Keratinocyte (primary cell): ENCODE measurements at regions not wholly inside any gene's neighbourhood (a gene's known extent, or its start where the extent isn't known, plus 50 kb on each side); places are given as distances from the start of the nearest gene placed in this dataset.

Experiments
- DNase-seq: peaks from one replicate; pipeline ENCODE4 v3.0.0-alpha.2; 2011; ENCODE audit warnings: low read depth, missing footprints, low spot score
- FAIRE-seq: peaks from 2 replicates; lab custom pipeline; 2011; peaks lifted over from hg19 to GRCh38; lab: Jason Lieb, UNC
- H2AFZ ChIP-seq: 2 replicates; pipeline ENCODE4 v1.6.0; 2012; ENCODE audit warnings: low read length, control low read depth, inconsistent platforms; ENCODE audit not compliant: control insufficient read depth
- H3K27ac ChIP-seq: 2 replicates; pipeline ENCODE4 v1.5.1; 2011; ENCODE audit warnings: low read length; ENCODE audit not compliant: control insufficient read depth, insufficient read depth
- H3K27me3 ChIP-seq: 3 replicates; pipeline ENCODE4 v1.6.0; 2011; ENCODE audit warnings: low read length; ENCODE audit not compliant: control insufficient read depth, insufficient read depth; ENCODE audit errors: extremely low read depth
- H3K36me3 ChIP-seq, 2 experiments: 2 replicates in 1 of 2; 3 replicates in 1 of 2; pipeline ENCODE4 v1.5.1; 2011; ENCODE audit warnings: low read length in 2 of 2, mild to moderate bottlenecking in 1 of 2; ENCODE audit not compliant: control insufficient read depth in 2 of 2, insufficient read depth in 2 of 2; ENCODE audit errors: extremely low read depth in 1 of 2
- H3K4me1 ChIP-seq: 3 replicates; pipeline ENCODE4 v1.5.1; 2011; ENCODE audit warnings: low read length; ENCODE audit not compliant: control insufficient read depth, insufficient read depth; ENCODE audit errors: extremely low read depth
- H3K4me2 ChIP-seq: 3 replicates; pipeline ENCODE4 v1.6.0; 2011; ENCODE audit warnings: low read depth, low read length; ENCODE audit not compliant: control insufficient read depth, insufficient read depth; ENCODE audit errors: extremely low read depth
- H3K4me3 ChIP-seq, 3 experiments: fragments of 200-600 bp in 1 of 3; sonication (generic) in 1 of 3; 2 replicates in 2 of 3; 3 replicates in 1 of 3; pipeline ENCODE4 v1.5.1; 2011 to 2016; ENCODE audit warnings: low read length in 3 of 3, mild to moderate bottlenecking in 3 of 3, control low read depth in 2 of 3, inconsistent platforms in 1 of 3, low read depth in 1 of 3, mixed read lengths in 1 of 3, mixed run types in 1 of 3, moderate library complexity in 1 of 3; ENCODE audit not compliant: control insufficient read depth in 2 of 3, insufficient read depth in 2 of 3; ENCODE audit errors: extremely low read depth in 1 of 3
- H3K79me2 ChIP-seq: 2 replicates; pipeline ENCODE4 v1.6.0; 2012; ENCODE audit warnings: low read length; ENCODE audit not compliant: control insufficient read depth, insufficient read depth
- H3K9ac ChIP-seq: 3 replicates; pipeline ENCODE4 v1.6.0; 2011; ENCODE audit warnings: low read length; ENCODE audit not compliant: control insufficient read depth, insufficient read depth; ENCODE audit errors: extremely low read depth
- H3K9me1 ChIP-seq: 3 replicates; pipeline ENCODE4 v1.6.0; 2011; ENCODE audit warnings: low read length; ENCODE audit not compliant: control insufficient read depth, insufficient read depth; ENCODE audit errors: extremely low read depth
- H3K9me3 ChIP-seq: 2 replicates; pipeline ENCODE4 v1.5.1; 2012; ENCODE audit warnings: low read depth, low read length; ENCODE audit not compliant: control insufficient read depth
- H4K20me1 ChIP-seq: 3 replicates; pipeline ENCODE4 v1.6.0; 2011; ENCODE audit warnings: low read length; ENCODE audit not compliant: control insufficient read depth, insufficient read depth; ENCODE audit errors: extremely low read depth
- EZH2 ChIP-seq: IDR thresholded peaks from one replicate; pipeline ENCODE4 v1.6.1; 2012; ENCODE audit warnings: inconsistent platforms, mild to moderate bottlenecking, low read length, moderate library complexity
- dilution Hi-C: fragments of 300-500 bp; cut with MboI; formaldehyde crosslinking; loops from one replicate; pipeline ENCODE4 v1.7.0; 2020; ENCODE audit warnings: low sequenced_read_pairs; ENCODE audit not compliant: extremely low pct_ligation_motif_present
- TF ChIP-seq, protein P1 (sequence below), 3 experiments: IDR thresholded peaks in 1 of 3; conservative IDR thresholded peaks in 1 of 3; optimal IDR thresholded peaks in 1 of 3; 2 replicates in 2 of 3; 3 replicates in 1 of 3; pipeline versions ENCODE3 to v1.5.1; 2011; ENCODE audit warnings: low read length in 3 of 3, mild to moderate bottlenecking in 3 of 3, moderate library complexity in 2 of 3, control low read depth in 1 of 3, inconsistent platforms in 1 of 3; ENCODE audit not compliant: insufficient read depth in 2 of 3; ENCODE audit errors: extremely low read depth in 1 of 3

DNA sequence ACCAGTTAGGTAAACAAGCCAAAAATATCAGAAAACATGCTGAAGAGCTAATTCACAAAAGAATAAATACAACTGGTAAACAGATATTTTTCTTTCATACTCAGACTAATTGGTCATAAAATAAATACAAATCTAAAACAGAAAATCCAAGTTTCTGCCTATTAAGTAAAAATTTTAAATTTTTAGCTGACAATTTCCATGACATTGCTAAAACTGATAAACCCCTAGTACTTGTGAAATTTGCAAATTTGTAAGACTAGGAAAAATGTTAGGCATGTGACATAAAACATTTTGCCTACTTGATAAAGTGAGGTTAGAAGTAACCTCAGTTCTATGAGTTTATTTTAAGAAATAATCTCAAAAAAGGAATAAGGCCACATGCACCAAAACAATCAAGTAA, 356.1 kb downstream of the LRATD1 start:
- Histone ChIP-seq H3K4me2 (no peak overlapping the region), H3K9me3 (no peaks in the 10 kb centered on the region), H2AFZ (no peak overlapping the region), H3K79me2 (no peaks in the 10 kb centered on the region), H3K27ac (no peak overlapping the region), H3K9me1 (no peaks in the 10 kb centered on the region), H3K36me3 (no peaks in the 10 kb centered on the region), H3K4me1 (no peaks in the 10 kb centered on the region), H4K20me1 (no peaks in the 10 kb centered on the region), H3K27me3 (no peaks in the 10 kb centered on the region), H3K9ac (no peak overlapping the region), H3K4me3 (no peak overlapping the region)
- TF ChIP-seq, protein P1, sequence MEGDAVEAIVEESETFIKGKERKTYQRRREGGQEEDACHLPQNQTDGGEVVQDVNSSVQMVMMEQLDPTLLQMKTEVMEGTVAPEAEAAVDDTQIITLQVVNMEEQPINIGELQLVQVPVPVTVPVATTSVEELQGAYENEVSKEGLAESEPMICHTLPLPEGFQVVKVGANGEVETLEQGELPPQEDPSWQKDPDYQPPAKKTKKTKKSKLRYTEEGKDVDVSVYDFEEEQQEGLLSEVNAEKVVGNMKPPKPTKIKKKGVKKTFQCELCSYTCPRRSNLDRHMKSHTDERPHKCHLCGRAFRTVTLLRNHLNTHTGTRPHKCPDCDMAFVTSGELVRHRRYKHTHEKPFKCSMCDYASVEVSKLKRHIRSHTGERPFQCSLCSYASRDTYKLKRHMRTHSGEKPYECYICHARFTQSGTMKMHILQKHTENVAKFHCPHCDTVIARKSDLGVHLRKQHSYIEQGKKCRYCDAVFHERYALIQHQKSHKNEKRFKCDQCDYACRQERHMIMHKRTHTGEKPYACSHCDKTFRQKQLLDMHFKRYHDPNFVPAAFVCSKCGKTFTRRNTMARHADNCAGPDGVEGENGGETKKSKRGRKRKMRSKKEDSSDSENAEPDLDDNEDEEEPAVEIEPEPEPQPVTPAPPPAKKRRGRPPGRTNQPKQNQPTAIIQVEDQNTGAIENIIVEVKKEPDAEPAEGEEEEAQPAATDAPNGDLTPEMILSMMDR (optimal IDR thresholded peaks at IDR 0.05 in 1 of 3, IDR thresholded peaks at IDR 0.05 in 1 of 3, conservative IDR thresholded peaks at IDR 0.05 in 1 of 3; ENCODE audit: extremely low read depth in 1 of 3, insufficient read depth in 2 of 3, low read length in 3 of 3), result no peak
- no peak for TF ChIP-seq EZH2
- FAIRE-seq (no peak), DNase-seq (no peak)
- dilution Hi-C loops, result no loop called here

DNA sequence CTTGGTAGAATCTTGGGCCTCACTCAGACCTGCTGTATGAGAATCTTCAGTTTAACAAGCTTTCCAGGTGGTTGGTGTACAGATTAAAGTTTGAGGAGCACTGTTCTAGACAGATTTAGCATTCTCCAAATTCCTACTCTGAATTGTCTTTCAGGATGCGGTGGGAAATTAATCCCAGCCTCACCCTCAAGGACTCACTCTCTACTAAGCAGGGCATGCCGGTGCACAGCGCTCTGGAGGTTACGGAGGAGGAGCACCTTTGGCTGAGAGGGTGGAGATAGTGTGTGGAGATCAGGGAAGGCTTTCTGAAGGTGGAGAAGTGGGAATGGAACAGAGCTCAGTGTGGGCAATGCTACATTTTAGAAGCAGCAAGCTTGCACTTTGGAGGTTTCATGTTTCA, 359.2 kb downstream of the LRATD1 start:
- H3K9me1 ChIP-seq, result no peaks in the 10 kb centered on the region
- no peak overlapping the region for H2AFZ ChIP-seq
- H3K9me3 ChIP-seq, result no peaks in the 10 kb centered on the region
- no peak overlapping the region for H3K27ac ChIP-seq
- no peak for FAIRE-seq
- no peaks in the 10 kb centered on the region for H3K27me3 ChIP-seq
- H3K4me1 ChIP-seq, result no peaks in the 10 kb centered on the region
- no peak overlapping the region for H3K9ac ChIP-seq
- H4K20me1 ChIP-seq, result no peaks in the 10 kb centered on the region
- TF ChIP-seq, protein P1 (optimal IDR thresholded peaks at IDR 0.05 in 1 of 3, IDR thresholded peaks at IDR 0.05 in 1 of 3, conservative IDR thresholded peaks at IDR 0.05 in 1 of 3; ENCODE audit: extremely low read depth in 1 of 3, insufficient read depth in 2 of 3, low read length in 3 of 3), result no peak
- no peak for TF ChIP-seq EZH2
- no peak overlapping the region for H3K4me3 ChIP-seq
- dilution Hi-C loops, result no loop called here
- no peak for DNase-seq
- H3K36me3 ChIP-seq, result no peaks in the 10 kb centered on the region
- no peak overlapping the region for H3K4me2 ChIP-seq
- H3K79me2 ChIP-seq, result no peaks in the 10 kb centered on the region
